ENCODE measurements at regions not wholly inside any gene's neighbourhood (a gene's known extent, or its start where the extent isn't known, plus 50 kb on each side); places are given as distances from the start of the nearest gene placed in this dataset.
"Not testable (repeated sequence)": the region's sequence is repeated elsewhere in the genome, so short reads cannot be mapped to it uniquely, and the experiment has no call there.

DNA sequence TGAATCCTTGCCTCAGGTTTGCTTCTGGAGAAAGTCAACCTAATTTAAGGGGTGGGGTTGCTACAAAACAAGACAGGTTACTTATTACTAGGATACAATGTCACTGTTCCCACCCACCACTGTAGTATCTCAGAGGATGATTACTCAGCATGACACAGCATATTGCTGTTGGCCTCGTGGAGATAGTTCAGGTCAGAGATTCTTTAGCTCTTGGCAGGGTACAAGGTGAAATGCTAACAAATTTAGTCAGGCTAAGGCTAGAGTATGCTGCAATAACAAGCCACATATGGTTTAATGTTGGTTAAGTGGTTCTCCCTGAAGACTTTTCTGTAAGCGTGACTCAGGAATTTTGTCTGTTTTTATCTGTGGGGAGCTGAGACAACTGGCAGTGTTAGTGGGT lies 161.8 kb downstream of the EDEM1 start:
- H3K27ac ChIP-seq (ENCODE audit: low read depth, low read length), result no peak overlapping the region
- H3K9ac ChIP-seq (ENCODE audit: low read depth, low read length), result no peak overlapping the region
- H3K36me3 ChIP-seq (ENCODE audit: control insufficient read depth, insufficient read depth, low read length), result no peaks in the 10 kb centered on the region
- no peaks in the 10 kb centered on the region for H3K27me3 ChIP-seq (ENCODE audit: control insufficient read depth, insufficient read depth, low read length)
- H3K4me1 ChIP-seq (ENCODE audit: control insufficient read depth, insufficient read depth, low read length), result no peaks in the 10 kb centered on the region
- no peak overlapping the region for H3K4me3 ChIP-seq (ENCODE audit: low read depth, low read length)
- no peaks in the 10 kb centered on the region for H3K9me3 ChIP-seq (ENCODE audit: control insufficient read depth, insufficient read depth, low read length)

DNA sequence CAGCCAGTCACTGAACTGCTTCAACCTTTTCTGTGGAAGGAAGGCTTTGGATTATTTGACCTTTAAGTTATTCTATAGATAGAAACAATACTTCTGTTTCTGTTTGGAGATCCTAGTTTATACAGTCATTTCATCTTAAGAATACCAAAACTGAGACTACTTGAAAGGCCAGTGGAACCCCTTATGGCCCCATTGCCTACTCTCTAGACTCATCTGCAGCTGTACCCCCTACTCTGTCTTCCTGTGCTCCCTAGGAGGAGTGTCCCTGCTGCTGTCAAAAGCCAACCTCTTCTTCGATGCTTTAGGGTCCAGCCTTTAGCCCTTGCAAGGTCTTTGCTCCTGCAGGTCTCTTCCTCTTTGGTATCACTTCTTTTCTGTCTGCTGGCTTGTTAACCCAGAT lies 169.6 kb downstream of the EDEM1 start:
- H3K4me1 ChIP-seq (ENCODE audit: control insufficient read depth, insufficient read depth, low read length), result no peaks in the 10 kb centered on the region
- H3K9ac ChIP-seq (ENCODE audit: low read depth, low read length), result no peak overlapping the region
- no peak overlapping the region for H3K27ac ChIP-seq (ENCODE audit: low read depth, low read length)
- no peak overlapping the region for H3K4me3 ChIP-seq (ENCODE audit: low read depth, low read length)
- no peaks in the 10 kb centered on the region for H3K36me3 ChIP-seq (ENCODE audit: control insufficient read depth, insufficient read depth, low read length)
- no peaks in the 10 kb centered on the region for H3K27me3 ChIP-seq (ENCODE audit: control insufficient read depth, insufficient read depth, low read length)
- H3K9me3 ChIP-seq (ENCODE audit: control insufficient read depth, insufficient read depth, low read length), result peaks cover 3% of the 10 kb centered on the region; the same call in 1 of the 2 replicates

DNA sequence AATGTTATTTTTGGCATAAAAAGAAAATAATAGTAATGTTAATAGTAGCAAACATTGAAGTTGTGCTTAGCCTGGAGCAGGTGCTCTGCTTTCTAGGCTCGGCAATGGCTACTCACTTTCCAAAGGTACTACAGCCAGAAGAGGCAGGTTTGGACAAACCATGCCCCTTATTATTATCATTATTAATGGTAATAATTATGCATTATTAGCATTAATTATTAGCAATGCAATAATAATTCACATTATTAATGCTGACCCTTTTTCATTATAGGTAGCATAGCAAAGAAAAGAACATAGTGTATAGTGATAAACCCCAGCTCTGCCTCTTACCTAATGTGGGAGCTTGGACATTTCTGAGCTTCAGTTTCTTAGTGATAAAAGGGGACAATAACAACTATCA lies 171.4 kb downstream of the EDEM1 start:
- Histone ChIP-seq H3K4me3 (ENCODE audit: low read depth, low read length) (no peak overlapping the region), H3K27me3 (ENCODE audit: control insufficient read depth, insufficient read depth, low read length) (no peaks in the 10 kb centered on the region)

DNA sequence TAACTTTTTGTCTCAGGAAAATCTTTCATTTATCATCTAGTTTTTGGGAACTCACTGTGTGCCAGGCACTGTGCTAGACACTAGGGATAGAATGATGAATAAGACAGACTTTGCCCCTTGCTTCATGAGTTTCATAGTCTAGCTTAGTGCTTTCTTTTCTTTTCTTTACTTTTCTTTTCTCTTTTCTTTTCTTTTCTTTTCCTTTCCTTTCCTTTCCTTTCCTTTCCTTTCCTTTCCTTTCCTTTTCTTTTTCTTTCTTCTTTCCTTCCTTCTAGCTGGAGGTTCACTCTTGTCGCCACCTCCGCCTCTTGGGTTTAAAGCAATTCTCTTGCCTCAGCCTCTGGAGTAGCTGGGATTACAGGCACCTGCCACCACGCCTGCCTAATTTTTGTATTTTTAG lies 172.9 kb downstream of the EDEM1 start:
- H3K9ac ChIP-seq (ENCODE audit: low read depth, low read length), result no peak overlapping the region
- H3K9me3 ChIP-seq (ENCODE audit: control insufficient read depth, insufficient read depth, low read length), result peaks cover 3% of the 10 kb centered on the region; the same call in 1 of the 2 replicates
- no peak overlapping the region for H3K27ac ChIP-seq (ENCODE audit: low read depth, low read length)
- no peaks in the 10 kb centered on the region for H3K4me1 ChIP-seq (ENCODE audit: control insufficient read depth, insufficient read depth, low read length)
- no peaks in the 10 kb centered on the region for H3K36me3 ChIP-seq (ENCODE audit: control insufficient read depth, insufficient read depth, low read length)
- H3K4me3 ChIP-seq (ENCODE audit: low read depth, low read length), result no peak overlapping the region
- no peaks in the 10 kb centered on the region for H3K27me3 ChIP-seq (ENCODE audit: control insufficient read depth, insufficient read depth, low read length)

More for the DNA sequence above, 171.4 kb downstream of the EDEM1 start:
- H3K9me3 ChIP-seq (ENCODE audit: control insufficient read depth, insufficient read depth, low read length), result peaks cover 3% of the 10 kb centered on the region; the same call in 1 of the 2 replicates
- H3K27ac ChIP-seq (ENCODE audit: low read depth, low read length), result no peak overlapping the region
- H3K9ac ChIP-seq (ENCODE audit: low read depth, low read length), result no peak overlapping the region
- H3K36me3 ChIP-seq (ENCODE audit: control insufficient read depth, insufficient read depth, low read length), result no peaks in the 10 kb centered on the region
- no peaks in the 10 kb centered on the region for H3K4me1 ChIP-seq (ENCODE audit: control insufficient read depth, insufficient read depth, low read length)

DNA sequence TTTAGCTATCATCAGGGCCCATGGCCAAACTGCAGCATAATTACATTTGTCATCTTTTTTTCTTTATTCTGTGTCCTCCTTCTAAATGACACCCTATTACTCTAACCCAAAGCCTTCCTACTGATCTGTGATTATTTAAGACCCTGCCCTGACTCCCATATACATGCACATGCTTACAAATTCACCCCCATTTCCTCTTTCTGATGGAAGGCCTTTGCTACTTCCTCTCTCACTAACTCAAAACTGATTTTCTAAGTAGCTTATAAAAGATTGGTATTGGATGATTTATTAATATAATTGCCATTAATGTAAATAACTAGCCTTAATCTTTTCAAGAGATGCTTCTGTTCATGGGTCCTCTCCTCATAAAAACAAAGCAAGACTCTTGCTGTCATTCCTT lies 179.2 kb downstream of the EDEM1 start:
- Histone ChIP-seq H3K4me3 (ENCODE audit: low read depth, low read length) (no peak overlapping the region), H3K9me3 (ENCODE audit: control insufficient read depth, insufficient read depth, low read length) (no peaks in the 10 kb centered on the region), H3K36me3 (ENCODE audit: control insufficient read depth, insufficient read depth, low read length) (no peaks in the 10 kb centered on the region), H3K27me3 (ENCODE audit: control insufficient read depth, insufficient read depth, low read length) (no peaks in the 10 kb centered on the region), H3K4me1 (ENCODE audit: control insufficient read depth, insufficient read depth, low read length) (no peaks in the 10 kb centered on the region), H3K27ac (ENCODE audit: low read depth, low read length) (no peak overlapping the region), H3K9ac (ENCODE audit: low read depth, low read length) (no peak overlapping the region)

DNA sequence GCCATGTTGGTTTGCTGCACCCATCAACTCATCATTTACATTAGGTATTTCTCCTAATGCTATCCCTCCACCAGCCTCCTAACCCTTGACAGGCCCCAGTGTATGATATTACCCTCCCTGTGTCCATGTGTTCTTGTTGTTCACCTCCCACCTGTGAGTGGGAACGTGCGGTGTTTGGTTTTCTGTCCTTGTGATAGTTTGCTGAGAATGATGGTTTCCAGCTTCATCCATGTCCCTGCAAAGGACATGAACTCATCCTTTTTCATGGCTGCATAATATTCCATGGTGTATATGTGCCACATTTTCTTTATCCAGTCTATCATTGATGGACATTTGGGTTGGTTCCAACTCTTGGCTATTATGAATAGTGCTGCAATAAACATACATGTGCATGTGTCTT lies 184.0 kb downstream of the EDEM1 start:
- not testable (repeated sequence) for H3K4me1 ChIP-seq (ENCODE audit: control insufficient read depth, insufficient read depth, low read length); H3K4me3 ChIP-seq (ENCODE audit: low read depth, low read length); H3K27me3 ChIP-seq (ENCODE audit: control insufficient read depth, insufficient read depth, low read length); H3K36me3 ChIP-seq (ENCODE audit: control insufficient read depth, insufficient read depth, low read length); H3K9ac ChIP-seq (ENCODE audit: low read depth, low read length); H3K27ac ChIP-seq (ENCODE audit: low read depth, low read length); H3K9me3 ChIP-seq (ENCODE audit: control insufficient read depth, insufficient read depth, low read length)

DNA sequence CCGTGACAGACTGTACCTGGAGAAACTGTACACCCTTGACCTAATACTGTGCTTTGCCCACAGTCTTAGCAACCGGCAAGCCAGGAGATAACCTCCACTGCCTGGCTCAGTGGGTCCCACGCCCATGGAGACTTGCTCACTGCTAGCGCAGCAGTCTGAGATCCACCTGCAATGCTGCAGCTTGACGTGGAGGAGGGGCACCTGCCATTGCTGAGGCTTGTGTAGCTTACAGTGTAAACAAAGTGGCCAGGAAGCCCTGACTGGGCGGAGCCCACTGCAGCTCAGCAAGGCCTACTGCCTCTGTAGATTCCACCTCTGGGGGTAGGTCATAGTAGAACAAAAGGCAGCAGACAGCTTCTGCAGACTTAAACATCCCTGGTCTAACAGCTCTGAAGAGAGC lies 189.3 kb downstream of the EDEM1 start:
- H3K4me3 ChIP-seq (ENCODE audit: low read depth, low read length), result no peak overlapping the region
- H3K36me3 ChIP-seq (ENCODE audit: control insufficient read depth, insufficient read depth, low read length), result no peaks in the 10 kb centered on the region
- no peaks in the 10 kb centered on the region; the same call in 1 of the 2 replicates for H3K4me1 ChIP-seq (ENCODE audit: control insufficient read depth, insufficient read depth, low read length)
- no peak overlapping the region for H3K9ac ChIP-seq (ENCODE audit: low read depth, low read length)
- no peaks in the 10 kb centered on the region for H3K9me3 ChIP-seq (ENCODE audit: control insufficient read depth, insufficient read depth, low read length)
- H3K27ac ChIP-seq (ENCODE audit: low read depth, low read length), result no peak overlapping the region
- no peaks in the 10 kb centered on the region for H3K27me3 ChIP-seq (ENCODE audit: control insufficient read depth, insufficient read depth, low read length)

DNA sequence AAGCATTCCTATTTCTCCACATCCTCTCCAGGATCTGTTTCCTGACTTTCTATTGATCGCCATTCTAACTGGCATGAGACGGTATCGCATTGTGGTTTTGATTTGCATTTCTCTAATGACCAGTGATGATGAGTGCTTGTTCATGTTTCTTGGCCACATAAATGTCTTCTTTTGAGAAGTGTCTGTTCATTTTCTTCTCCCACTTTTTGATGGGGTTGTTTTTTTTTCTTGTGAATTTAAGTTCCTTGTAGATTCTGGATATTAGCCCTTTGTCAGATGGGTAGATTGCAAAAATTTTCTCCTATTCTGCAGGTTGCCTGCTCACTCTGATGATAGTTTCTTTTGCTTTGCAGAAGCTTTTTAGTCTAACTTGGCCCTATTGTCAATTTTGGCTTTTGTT lies 191.8 kb downstream of the EDEM1 start:
- not testable (repeated sequence) for H3K27me3 ChIP-seq (ENCODE audit: control insufficient read depth, insufficient read depth, low read length); H3K27ac ChIP-seq (ENCODE audit: low read depth, low read length); H3K9ac ChIP-seq (ENCODE audit: low read depth, low read length); H3K9me3 ChIP-seq (ENCODE audit: control insufficient read depth, insufficient read depth, low read length); H3K4me1 ChIP-seq (ENCODE audit: control insufficient read depth, insufficient read depth, low read length); H3K36me3 ChIP-seq (ENCODE audit: control insufficient read depth, insufficient read depth, low read length); H3K4me3 ChIP-seq (ENCODE audit: low read depth, low read length)

DNA sequence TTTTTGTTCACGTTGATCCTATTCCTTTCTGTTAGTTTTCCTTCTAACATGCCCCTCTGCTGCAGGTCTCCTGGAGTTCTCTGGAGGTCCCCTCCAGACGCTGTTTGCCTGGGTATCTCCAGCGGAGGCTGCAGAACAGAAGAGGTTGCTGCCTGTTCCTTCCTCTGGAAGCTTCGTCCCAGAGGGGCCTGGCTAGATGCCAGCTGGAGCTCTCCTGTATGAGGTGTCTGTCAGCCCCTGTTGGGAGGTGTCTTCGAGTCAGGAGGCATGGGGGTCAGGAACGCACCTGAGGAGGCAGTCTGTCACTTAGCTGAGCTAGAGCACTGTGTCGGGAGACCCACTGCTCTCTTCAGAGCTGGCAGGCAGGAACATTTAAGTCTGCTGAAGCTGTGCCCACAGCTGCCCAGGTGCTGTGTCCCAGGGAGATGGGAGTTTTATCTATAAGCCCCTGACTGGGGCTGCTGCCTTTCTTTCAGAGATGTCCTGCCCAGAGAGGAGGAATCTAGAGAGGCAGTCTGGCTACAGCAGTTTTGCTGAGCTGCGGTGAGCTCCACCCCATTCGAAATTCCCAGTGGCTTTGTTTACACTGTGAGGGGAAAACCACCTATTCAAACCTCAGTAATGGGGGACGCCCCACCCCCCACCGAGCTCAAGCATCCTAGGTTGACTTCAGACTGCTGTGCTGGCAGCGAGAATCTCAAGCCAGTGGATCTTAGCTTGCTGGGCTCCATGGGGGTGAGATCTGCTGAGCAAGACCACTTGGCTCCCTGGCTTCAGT lies 196.2 kb downstream of the EDEM1 start:
- H3K4me3 ChIP-seq (ENCODE audit: low read depth, low read length); H3K9ac ChIP-seq (ENCODE audit: low read depth, low read length): not testable (repeated sequence)

DNA sequence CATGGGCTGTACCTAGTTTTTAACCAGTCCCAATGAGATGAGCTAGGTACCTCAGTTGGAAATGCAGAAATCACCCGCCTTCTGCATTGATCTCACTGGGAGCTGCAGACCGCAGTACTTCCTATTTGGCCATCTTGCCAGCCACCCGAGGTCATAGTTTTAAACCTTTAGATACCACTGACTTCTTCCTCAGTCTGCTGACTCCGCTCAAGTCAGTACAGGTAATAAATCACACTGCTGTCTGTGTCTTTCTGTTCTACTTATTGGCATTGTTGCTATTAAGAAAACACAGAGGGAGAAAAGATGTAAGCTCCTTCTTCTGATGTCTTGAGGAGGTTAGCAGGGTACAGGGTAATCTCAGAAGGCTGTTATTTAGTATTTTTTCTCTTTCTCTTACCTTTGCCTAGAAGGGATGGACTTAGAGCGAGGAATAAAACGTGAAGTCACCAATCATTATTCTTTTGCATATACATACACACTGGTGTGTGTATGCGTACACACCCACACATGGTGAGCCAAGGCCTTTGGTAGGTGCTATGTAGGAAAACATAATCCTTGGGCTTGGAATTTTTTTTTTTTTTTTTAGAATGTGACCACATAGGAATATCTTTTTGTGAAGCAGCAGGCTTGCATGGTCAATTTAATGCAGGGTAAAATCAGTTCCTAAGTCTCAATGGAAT lies 197.2 kb downstream of the EDEM1 start:
- no peaks in the 10 kb centered on the region for H3K27me3 ChIP-seq (ENCODE audit: control insufficient read depth, insufficient read depth, low read length)
- no peaks in the 10 kb centered on the region for H3K36me3 ChIP-seq (ENCODE audit: control insufficient read depth, insufficient read depth, low read length)
- no peak overlapping the region for H3K9ac ChIP-seq (ENCODE audit: low read depth, low read length)
- no peak overlapping the region for H3K27ac ChIP-seq (ENCODE audit: low read depth, low read length)
- no peak overlapping the region for H3K4me3 ChIP-seq (ENCODE audit: low read depth, low read length)
- H3K9me3 ChIP-seq (ENCODE audit: control insufficient read depth, insufficient read depth, low read length), result no peaks in the 10 kb centered on the region
- H3K4me1 ChIP-seq (ENCODE audit: control insufficient read depth, insufficient read depth, low read length), result no peaks in the 10 kb centered on the region

More for the DNA sequence above, 196.2 kb downstream of the EDEM1 start:
- H3K27ac ChIP-seq (ENCODE audit: low read depth, low read length); H3K27me3 ChIP-seq (ENCODE audit: control insufficient read depth, insufficient read depth, low read length); H3K36me3 ChIP-seq (ENCODE audit: control insufficient read depth, insufficient read depth, low read length); H3K4me1 ChIP-seq (ENCODE audit: control insufficient read depth, insufficient read depth, low read length); H3K9me3 ChIP-seq (ENCODE audit: control insufficient read depth, insufficient read depth, low read length): not testable (repeated sequence)

DNA sequence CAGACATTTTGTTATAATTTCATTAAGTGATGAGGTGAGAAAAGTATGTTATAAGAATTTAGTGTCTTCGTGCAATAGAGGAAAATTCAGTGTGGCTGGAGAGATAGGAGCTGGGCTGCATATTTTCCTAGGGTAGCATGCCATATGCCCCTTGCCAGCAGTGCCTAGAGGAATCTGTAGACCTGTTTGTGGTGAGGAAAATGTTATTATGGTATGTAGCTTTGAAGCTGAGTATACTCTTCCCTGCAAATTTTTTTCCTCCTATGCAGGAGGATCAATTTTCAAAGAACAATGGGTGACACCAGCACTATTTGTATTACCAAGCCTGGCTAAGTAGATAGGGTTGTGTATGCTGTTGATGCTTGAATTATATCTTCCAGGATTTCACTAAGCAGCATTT lies 200.6 kb downstream of the EDEM1 start:
- Histone ChIP-seq H3K9me3 (ENCODE audit: control insufficient read depth, insufficient read depth, low read length) (no peaks in the 10 kb centered on the region), H3K27ac (ENCODE audit: low read depth, low read length) (no peak overlapping the region), H3K9ac (ENCODE audit: low read depth, low read length) (no peak overlapping the region), H3K27me3 (ENCODE audit: control insufficient read depth, insufficient read depth, low read length) (no peaks in the 10 kb centered on the region), H3K4me3 (ENCODE audit: low read depth, low read length) (no peak overlapping the region), H3K36me3 (ENCODE audit: control insufficient read depth, insufficient read depth, low read length) (no peaks in the 10 kb centered on the region), H3K4me1 (ENCODE audit: control insufficient read depth, insufficient read depth, low read length) (no peaks in the 10 kb centered on the region)

Data from HUES48 (cell line).